Hematopoietic multipotent progenitor cell treated with erythropoietin and hydrocortisone succinate and interleukin-3 and kit ligand, for 17 days (in vitro differentiated cells): ENCODE measurements at regions not wholly inside any gene's neighbourhood (a gene's known extent, or its start where the extent isn't known, plus 50 kb on each side); places are given as distances from the start of the nearest gene placed in this dataset.

Experiments used
- DNase-seq: peaks from one replicate; pipeline ENCODE4 v3.0.0-alpha.2; 2015; ENCODE audit warnings: low spot score

DNA sequence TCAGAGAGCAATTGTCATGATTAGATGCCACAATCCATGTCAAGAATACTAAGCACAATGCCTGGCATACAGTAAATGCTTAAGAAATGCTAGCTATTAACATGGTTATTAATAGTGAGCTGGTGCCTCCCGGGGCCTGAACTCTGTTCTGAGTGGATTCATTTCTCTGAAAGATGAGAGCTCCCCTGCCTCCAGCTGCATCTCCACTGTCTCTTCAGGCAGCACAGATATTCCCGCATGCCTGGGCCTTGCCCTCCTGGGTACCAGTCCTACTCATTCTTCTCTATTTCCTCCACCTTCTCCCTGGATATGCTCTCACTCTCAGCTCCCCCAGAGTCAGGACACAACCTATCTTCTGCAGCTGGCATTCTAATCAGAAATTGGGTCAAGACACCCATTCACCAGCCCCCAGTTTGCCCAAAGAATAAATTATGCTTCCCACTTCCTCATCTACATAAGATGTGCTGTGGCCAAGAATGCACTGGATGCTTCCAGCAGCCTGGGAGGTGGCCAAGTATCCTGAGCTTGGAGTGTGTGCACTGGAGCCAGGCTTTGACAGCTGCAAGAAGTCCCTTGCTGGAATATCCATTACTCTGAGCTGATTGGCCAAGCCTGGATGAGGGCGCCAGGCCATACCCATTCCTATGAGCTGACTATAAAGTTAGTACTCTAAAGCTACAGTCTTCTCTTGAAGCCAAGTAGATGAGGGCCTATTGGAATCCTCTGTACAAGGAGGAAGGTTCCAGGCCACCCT is 669.0 kb downstream of the ACTL7B start:
- DNase-seq = no peak

DNA sequence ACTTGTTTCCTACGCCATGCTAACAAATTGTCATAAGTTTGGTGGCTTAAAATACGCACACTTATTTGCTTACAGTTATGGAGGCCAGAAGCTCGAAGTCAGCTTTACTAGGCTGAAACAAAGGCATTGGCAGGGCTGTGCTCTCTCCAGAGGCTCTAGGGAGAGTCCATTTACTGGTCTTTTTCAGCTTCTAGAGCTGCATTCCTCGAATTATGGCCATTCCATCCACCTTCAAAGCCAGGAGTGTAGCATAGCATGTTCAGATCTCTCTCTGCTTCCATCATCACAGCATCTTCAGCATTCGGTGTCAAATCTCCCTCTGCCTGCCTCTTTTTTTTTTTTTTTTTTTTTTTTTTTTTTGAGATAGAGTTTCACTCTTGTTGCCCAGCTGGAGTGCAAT is 670.2 kb downstream of the ACTL7B start:
- DNase-seq = no peak

DNA sequence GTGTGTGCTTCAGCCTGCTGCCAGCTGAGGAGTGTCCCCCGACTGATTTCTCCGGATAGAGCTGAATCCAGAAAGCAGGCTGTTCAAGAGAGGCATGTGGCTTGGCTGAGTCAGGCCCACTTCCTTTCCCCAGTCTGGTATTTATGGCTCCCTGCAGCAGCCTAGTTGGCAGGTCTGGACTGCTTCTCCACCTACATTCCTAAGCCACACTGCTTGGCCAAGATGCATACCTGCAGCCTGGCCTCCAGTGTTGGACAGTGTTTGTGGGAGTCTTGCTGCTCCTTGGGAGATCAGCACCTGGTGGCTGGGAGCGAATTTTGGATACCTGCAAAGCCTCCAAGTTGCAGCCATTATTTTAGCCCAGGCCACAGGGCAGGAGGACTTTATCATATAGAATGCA is 670.8 kb downstream of the ACTL7B start:
- DNase-seq = no peak

DNA sequence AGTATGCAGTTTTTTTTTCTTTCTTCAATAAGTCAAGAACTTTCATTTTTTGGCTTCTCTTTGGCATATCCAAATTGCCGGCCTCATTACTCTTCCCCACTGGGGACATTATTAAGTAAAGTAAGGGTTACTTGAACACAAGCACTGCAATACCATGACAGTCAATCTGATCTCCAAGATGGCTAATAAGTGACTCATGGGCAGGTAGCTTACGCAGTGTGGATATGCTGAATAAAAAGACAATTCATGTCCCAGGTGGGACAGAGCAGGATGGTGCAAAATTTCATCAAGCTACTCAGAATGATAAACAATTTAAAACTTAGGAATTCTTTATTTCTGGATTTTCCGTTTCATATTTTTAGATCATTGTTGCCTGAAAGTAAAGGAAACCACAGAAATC is 671.8 kb downstream of the ACTL7B start:
- DNase-seq = no peak

DNA sequence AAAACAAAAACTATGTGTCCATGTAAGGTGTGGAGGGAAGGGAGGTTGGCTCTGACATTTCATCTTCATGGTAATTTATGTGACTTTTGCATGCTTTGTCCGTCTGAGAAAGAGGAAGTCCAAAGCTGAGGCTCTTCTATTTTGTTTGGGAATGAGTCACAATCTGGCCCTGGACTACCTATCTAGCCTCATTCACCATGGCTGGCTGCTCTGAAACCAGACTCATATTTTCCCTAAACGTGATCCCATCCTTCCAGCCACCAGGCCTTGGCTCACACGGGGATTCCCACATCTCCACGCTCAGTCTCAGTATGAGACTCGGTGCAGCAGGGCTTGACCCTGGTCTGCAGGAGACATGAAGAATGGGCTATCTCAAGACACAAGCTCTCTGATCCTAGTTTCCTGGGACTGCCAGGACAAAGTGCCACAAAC is 672.8 kb downstream of the ACTL7B start:
- DNase-seq = no peak

DNA sequence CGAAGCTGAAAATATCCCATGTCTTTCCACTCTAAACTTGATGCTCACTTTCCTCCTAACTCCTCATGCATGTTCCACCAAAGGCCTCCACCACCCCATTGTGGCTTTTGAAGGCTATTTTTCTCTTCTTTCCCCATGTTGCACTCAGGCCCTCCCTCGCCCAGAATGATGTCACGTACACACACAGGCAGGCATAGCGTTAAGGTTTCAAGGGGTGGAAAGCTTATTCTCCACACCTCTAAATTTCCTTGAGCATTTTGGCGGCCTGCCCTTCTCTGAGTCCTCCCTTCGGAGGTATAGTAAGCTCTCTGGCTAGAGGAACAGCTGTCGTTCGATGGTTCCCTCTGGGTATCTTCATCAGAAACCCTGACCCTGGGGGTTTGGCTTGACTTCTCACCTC is 673.5 kb downstream of the ACTL7B start:
- DNase-seq = no peak

DNA sequence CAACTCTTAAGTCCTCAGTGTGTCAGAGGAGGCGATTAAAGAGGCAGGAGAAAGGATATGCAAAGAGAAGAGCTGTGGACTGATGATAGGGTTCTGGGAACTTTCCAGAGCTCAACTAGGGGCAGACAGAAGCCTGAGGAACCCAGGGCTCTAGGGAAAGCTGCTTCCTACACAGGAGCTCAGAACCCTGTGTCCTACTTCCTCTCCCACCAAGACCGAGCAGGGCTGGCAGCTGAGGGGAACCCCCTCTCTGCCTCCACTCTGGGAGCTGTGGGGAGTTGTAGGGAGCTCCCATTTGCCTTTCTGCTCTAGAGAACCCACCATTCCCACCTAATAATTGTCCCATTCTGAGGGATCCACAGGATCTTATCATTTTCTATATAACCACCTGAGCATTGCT is 674.3 kb downstream of the ACTL7B start:
- DNase-seq = no peak

DNA sequence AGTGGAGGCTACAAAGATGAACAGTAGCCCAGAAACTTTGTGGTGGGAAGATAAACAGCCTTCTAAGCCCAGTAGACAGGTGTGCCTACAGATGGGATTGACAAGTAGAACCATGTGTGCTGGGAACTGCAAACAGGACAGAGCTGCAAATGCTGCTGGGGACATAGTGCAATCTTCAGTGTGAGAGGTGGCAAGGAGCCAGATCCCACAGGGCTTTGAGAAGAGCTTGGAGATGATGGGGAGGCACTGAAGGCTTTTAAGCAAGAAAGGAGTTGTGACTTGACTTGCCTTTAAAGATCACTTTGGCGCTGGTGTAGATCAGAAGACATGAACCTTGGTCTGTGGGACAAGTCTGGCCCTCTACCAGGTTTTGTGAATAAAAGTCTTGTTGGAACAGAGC is 675.2 kb downstream of the ACTL7B start:
- no peak for DNase-seq

DNA sequence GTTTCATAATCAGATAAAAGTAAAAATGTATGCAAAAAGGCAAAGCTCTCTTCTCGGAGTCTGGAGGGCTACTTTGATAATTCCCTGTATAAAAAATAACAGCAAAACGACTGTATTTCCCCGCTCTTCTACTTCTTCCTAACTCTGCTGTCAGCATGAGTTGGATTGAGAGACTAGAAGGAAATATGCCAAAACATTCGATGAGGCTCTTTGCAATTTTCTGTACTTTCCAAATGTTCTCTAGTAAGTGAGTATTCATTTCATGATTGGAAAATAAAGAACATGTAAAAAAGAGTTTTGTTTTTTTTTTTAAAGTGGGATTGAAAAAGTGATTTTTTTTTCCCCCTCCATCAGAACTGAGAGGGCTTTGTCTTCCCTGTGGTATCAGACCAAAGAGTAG is 677.5 kb downstream of the ACTL7B start:
- no peak for DNase-seq

DNA sequence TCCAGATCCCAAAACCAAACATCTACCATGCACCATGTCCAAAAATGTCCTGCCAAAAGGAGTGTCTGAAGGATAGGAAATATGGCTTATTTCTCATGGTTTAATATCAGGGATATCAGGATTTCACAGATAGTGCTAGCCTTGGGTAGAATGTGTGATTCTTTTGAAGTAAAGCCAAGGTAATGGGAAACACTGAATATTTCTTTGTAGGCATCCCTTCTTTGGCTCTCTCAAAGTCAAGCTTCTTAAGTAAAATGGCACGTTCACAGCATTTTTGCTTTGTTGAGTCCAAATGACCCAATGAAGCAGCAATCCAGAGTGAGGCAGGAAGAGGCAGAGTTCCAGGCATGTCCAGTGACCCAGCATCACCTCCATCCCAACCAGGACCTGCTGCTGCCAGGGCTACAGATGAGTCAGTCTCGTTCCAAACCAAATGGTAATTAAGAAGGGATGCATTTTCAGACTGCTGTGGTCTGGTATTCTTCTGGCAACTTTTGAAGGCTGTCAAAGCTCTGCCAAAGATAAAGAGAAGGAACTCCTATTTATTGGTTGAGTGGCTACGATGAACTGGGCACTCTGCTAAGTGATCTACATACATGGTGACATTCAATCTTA is 678.8 kb upstream of the KLF4 start:
- no peak for DNase-seq

DNA sequence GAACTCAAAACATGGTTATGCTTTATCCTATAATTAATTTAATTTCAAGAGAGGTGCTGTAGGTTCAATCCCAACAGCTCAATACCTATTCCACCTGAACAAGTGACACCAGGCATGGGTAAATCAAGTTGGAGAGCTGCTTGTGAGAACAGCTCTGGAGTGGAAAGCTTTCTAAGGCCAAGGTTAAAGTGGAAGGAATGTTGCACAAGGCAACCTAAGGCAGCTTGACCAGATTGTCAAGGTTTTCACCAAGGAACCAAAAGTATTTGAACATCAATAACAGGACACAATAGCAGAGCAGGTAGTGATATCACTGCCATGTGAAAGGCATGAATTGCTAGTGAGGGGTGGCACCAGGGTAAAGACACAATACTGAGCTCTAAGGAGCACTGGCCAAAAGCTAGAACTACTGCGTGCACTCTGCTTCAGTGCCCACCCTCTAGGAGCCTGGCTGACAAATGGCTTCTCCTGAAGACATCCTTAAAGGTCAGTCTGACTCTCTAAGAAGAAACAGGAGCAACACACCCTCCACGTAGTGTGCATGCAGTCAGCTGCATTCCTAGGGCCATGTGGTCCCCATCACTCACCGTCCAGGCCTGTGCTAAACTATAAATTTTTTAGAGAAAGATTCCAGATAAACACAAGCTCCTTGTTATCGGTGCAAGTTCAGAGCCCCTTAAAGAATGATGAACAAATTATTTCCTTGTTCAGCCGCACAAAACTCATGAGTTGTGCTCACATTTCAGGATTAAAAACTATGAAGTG is 677.7 kb upstream of the KLF4 start:
- no peak for DNase-seq

DNA sequence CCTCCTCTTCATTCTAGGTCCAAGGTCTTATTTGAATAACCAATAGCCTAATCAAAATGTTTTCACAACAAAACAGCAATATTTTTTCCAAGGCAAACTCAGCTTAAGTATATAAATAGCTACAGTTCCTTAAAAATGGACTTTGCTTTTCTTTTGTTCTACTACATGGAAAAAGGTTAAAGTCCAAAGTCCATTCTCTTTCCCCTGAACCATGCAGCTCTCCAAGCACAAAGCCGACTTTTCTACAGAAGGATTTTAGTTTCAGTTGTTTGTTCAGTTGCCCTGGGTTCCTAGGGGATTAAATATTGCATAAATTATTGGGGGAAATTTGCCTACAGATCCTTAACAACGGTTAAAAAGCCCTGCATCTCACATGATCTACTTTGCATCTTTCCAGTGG is 677.0 kb upstream of the KLF4 start:
- DNase-seq = no peak

DNA sequence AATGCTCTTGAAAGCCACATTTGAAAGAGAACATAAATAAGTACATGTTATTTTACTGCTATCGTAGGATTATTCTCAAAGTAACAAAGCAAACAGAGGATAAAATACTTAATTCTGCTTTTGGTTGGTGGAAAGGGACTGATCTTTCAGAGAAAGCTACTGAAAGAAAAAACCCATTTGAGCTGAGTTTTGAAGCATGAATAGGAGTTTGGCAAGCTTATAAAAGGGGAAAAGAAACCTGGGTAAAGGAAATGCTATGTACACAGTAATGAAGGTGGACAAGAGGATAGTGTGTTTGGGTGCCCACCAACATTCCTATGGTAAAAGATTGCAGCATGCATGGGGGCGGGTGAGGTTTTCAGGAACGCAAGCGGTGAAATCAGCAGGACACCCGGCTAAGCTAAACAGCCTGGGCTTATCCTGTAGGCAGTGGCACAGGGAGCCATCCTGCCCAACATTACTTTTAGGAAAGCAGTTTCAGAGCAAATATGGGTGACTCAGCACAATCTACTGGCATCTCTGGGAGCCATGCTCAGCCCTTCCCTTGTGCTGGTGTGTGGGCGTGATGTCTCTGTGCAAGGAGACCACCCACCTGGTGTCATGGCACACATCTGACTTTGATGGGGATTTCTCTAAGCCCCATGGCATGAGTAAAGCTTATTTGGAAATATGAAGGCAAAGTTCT is 673.9 kb upstream of the KLF4 start:
- peak; percentile 62 for DNase-seq

DNA sequence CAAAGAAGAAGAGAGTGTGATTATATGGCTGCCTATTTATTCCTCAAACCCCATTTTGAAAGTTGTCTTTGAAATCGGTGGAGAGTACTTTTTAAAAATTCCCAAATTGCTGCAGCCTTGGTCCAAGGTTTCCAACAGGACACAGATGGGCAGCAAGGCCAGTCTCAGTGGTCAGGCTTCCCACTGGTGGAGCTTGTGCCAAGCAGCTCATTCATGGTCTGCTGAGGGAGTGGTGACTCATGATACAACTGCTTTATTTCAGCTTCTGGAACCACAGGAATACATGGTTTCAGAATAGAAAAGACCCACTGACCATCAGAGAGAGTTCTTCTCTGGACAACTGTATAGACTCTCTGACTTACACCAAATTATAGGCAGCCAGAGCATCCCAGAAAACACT is 673.1 kb upstream of the KLF4 start:
- DNase-seq = no peak

DNA sequence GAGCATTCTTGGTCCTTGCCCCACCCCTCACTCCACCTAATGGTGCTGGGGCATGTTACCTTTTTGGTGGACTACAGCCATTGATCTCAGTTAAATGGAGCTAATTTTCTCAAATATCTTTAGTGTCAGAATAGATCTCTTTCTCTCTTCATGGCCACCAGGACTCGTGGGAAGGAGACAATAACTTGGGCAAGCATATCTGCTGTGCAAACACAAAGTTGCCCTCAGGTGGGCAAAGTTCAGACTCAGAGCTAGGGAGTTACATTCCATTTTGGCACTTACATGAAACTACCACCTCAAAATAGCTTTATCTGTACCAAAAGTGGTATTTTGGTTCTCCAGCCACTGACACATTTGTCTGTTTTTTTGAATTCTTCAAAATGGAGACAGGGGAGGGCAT is 671.9 kb upstream of the KLF4 start:
- DNase-seq = no peak

DNA sequence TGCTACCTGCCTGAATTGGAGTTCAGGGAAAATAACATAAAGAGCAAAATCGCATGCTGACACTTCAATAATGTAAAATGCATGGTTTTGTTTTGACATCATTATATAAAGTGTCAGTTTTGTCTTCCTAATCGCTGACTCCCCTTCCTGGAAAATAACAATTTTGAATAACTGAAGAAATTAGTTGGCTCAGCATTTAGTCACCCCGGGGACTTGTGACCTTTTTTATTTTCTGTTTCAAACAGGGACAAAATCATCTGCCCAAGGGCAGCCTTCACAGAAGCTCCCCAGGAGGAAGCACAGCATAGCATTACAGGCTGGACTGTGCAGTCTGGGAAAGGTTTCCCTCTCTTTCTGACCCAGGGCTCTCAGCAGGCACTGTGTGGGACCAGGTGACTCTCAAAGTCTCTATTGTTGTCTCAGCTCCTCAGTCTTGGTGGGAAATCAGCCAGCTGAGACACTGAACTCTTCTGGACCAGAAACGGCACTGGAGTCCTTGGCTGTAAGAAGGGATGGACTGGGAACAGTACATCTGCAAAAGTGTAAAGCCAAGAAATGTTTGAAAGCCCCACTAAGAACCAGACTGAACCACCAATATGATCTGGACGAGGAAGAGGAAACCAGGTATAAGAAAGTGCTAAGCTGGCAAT is 671.3 kb upstream of the KLF4 start:
- no peak for DNase-seq

DNA sequence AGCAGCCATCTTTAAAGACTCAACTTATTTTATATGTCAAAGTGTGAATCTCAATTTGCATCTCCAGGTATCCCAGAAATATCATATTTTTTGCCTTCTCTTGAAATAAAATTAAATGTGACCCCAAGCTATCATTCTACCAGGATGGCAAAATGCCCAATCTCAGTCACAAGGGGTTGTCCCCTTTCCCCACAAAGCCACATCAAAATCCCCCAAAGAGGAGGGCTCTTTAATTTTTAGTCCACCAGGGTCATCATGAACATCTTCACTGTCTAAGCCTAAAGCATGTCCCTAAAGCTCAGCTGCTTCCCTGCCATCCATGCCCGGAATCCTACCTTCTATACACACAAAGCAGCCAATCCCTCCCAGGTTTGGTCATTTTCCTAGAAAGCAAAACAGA is 670.5 kb upstream of the KLF4 start:
- no peak for DNase-seq

DNA sequence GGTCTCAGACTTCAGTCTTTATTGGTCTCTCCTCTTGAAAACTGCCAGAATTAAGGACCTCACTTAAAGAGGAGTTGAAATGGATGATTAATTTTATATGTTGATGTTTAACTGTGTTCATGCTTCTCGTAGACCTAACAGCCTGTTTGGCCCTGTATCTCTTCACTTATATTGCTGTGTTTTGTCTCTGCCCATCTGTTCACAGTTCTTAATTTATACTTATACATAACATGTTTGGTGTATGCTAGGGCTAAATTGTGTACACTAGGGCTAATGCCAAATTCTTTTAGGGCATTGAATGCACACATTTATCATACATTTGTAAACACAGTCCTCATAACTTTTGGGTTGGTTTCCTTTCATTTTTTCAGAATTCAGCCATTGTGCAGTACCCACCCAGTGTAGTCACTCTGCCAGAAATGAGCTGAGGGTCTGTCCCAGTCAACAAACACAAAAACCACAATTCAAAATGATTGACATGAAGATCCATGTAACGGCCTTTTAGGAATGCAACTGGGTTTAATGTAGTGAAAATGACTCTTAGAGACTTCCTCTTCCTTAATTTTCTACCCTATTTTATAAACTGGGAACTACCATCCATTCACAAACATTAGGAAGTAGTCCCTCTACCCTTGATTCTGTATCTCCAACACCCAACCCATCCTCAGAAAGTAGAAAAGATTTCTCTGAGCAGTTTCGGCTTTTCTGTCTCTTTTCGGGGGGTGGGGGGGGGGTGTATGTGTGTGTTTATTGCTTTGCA is 668.8 kb upstream of the KLF4 start:
- no peak for DNase-seq

DNA sequence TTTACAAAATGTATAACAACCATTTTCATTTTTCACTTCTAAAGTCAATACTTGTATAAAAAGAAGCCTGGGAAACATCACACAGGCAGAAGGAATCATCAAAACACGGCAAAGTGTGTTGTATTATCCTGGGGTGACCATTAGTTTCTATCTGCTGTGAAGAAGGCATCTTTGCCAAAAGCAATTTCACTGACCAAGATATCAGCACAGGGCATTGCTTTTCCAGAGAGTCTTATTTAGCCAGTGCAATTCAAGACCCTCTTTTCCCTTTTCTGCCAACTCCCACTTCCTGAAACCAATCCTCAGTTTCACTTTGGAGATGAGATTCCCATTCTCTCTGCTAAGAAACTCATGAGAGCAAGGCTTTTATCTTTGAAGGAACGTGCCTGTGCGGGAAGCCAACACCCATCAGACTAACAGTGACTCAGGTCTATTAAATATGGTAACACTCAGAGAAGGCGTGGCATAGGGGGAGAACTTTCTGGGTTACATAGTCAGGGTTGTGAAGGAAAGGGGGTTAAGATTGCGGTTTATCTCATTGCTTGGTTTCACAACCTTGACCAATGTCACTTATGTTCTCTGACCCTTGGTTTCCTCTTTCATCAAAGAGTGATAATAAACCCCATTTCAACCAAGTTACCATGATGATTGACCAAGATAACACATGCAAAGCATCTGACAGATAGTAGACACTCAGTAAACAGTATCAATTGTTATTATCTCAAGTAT is 666.9 kb upstream of the KLF4 start:
- DNase-seq = peak; percentile 72

DNA sequence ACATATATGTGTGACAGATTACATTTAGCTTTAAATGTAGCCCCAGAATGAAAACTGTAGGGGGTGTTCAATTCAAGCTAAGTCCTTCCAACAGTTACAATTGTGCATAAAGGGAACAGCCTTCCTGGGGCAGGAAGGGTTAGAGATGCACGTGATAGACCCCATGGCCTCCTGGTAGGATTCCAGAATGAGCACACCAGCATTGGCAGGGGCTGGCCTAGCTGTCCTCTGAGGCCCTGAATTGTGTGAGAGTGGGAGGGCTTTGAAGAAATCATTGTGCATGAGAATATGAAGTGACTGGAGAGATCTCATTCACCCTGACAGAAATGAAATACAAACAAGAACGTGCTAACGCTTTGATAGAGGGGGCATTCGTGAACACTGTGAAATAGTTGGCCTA is 663.8 kb upstream of the KLF4 start:
- no peak for DNase-seq
